HCT116 (cell line): ENCODE measurements at regions not wholly inside any gene's neighbourhood (a gene's known extent, or its start where the extent isn't known, plus 50 kb on each side); places are given as distances from the start of the nearest gene placed in this dataset.

ENCODE experiments used
- CEBPB ChIP-seq: IDR thresholded peaks from 2 replicates; pipeline ENCODE4 v1.6.1; 2012; ENCODE audit warnings: low read depth
- EGR1 ChIP-seq: IDR thresholded peaks from 2 replicates; pipeline ENCODE4 v1.6.1; 2012; ENCODE audit warnings: low read depth
- EZH2 ChIP-seq: fragments of 200-600 bp; sonication (generic); IDR thresholded peaks from 2 replicates; pipeline ENCODE4 v1.6.1; 2017; ENCODE audit warnings: antibody characterized with exemption, mixed run types
- SIN3A ChIP-seq: IDR thresholded peaks from 2 replicates; pipeline ENCODE4 v1.6.1; 2012; ENCODE audit warnings: low read depth
- TF ChIP-seq, protein P1 (sequence below), 3 experiments: fragments of 200-600 bp in 1 of 3; sonication (generic) in 1 of 3; IDR thresholded peaks in 2 of 3; conservative IDR thresholded peaks in 1 of 3; 2 replicates each; pipeline ENCODE4 v1.5.1; 2012 to 2017; ENCODE audit warnings: low read depth in 2 of 3, low read length in 2 of 3, antibody characterized with exemption in 1 of 3, borderline replicate concordance in 1 of 3, control low read depth in 1 of 3, mild to moderate bottlenecking in 1 of 3, mixed read lengths in 1 of 3, mixed run types in 1 of 3, moderate library complexity in 1 of 3; ENCODE audit not compliant: insufficient read depth in 1 of 3

GRCh38 chr15:37524601-37525000 is 409.8 kb upstream of the TMCO5A start:
- TF ChIP-seq, protein P1, sequence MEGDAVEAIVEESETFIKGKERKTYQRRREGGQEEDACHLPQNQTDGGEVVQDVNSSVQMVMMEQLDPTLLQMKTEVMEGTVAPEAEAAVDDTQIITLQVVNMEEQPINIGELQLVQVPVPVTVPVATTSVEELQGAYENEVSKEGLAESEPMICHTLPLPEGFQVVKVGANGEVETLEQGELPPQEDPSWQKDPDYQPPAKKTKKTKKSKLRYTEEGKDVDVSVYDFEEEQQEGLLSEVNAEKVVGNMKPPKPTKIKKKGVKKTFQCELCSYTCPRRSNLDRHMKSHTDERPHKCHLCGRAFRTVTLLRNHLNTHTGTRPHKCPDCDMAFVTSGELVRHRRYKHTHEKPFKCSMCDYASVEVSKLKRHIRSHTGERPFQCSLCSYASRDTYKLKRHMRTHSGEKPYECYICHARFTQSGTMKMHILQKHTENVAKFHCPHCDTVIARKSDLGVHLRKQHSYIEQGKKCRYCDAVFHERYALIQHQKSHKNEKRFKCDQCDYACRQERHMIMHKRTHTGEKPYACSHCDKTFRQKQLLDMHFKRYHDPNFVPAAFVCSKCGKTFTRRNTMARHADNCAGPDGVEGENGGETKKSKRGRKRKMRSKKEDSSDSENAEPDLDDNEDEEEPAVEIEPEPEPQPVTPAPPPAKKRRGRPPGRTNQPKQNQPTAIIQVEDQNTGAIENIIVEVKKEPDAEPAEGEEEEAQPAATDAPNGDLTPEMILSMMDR (IDR thresholded peaks at IDR 0.05 in 2 of 3, conservative IDR thresholded peaks at IDR 0.05 in 1 of 3; ENCODE audit: borderline replicate concordance in 1 of 3, insufficient read depth in 1 of 3, low read depth in 2 of 3, low read length in 2 of 3): no peak
- no peak for TF ChIP-seq CEBPB
- no peak for TF ChIP-seq EZH2
- no peak for TF ChIP-seq EGR1
- no peak for TF ChIP-seq SIN3A
